ENCODE measurements at regions not wholly inside any gene's neighbourhood (a gene's known extent, or its start where the extent isn't known, plus 50 kb on each side); places are given as distances from the start of the nearest gene placed in this dataset.
"Not testable (repeated sequence)": the region's sequence is repeated elsewhere in the genome, so short reads cannot be mapped to it uniquely, and the experiment has no call there.

GRCh38 chr1:87398641-87399040, 70.0 kb downstream of the LMO4 start:
- DNase-seq (no peak), ATAC-seq (replicated peaks) (no peak)
- Mint-ChIP-seq H3K4me3 (no peak overlapping the region), H3K36me3 (peaks cover 0 to 1% of the 10 kb centered on the region in 2 donors), H3K27me3 (no peaks in the 10 kb centered on the region), H3K4me1 (no peaks in the 10 kb centered on the region), H3K27ac (no peak overlapping the region), H3K9me3 (no peaks in the 10 kb centered on the region)

- H3K27ac Mint-ChIP-seq, result no peak overlapping the region
Observed at GRCh38 chr1:87399264-87399663, 70.6 kb downstream of the LMO4 start.

GRCh38 chr1:87399701-87400100, 71.0 kb downstream of the LMO4 start:
- H3K36me3 Mint-ChIP-seq, result peaks cover 0 to 1% of the 10 kb centered on the region in 2 donors
- H3K27ac Mint-ChIP-seq, result no peak overlapping the region

More at GRCh38 chr1:87399264-87399663, 70.6 kb downstream of the LMO4 start:
- Mint-ChIP-seq H3K4me1 (no peaks in the 10 kb centered on the region), H3K27me3 (no peaks in the 10 kb centered on the region), H3K9me3 (no peaks in the 10 kb centered on the region), H3K4me3 (no peak overlapping the region), H3K36me3 (peaks cover 0 to 1% of the 10 kb centered on the region in 2 donors)
- no peak for ATAC-seq (replicated peaks)
- no peak for DNase-seq

GRCh38 chr1:87400813-87401212, 72.1 kb downstream of the LMO4 start:
- no peaks in the 10 kb centered on the region for H3K27me3 Mint-ChIP-seq
- ATAC-seq (replicated peaks) (no peak), DNase-seq (no peak)
- H3K36me3 Mint-ChIP-seq, result peaks cover 0 to 5% of the 10 kb centered on the region in 2 donors
- H3K27ac Mint-ChIP-seq, result no peak overlapping the region
- no peaks in the 10 kb centered on the region for H3K4me1 Mint-ChIP-seq
- H3K9me3 Mint-ChIP-seq, result peaks cover 4 to 6% of the 10 kb centered on the region in 2 donors
- no peak overlapping the region for H3K4me3 Mint-ChIP-seq

More at GRCh38 chr1:87399701-87400100, 71.0 kb downstream of the LMO4 start:
- Mint-ChIP-seq H3K4me3 (no peak overlapping the region), H3K27me3 (no peaks in the 10 kb centered on the region), H3K4me1 (no peaks in the 10 kb centered on the region), H3K9me3 (no peaks in the 10 kb centered on the region)
- no peak for DNase-seq
- no peak for ATAC-seq (replicated peaks)

- Mint-ChIP-seq H3K27ac (no peak overlapping the region), H3K9me3 (peaks cover 4 to 6% of the 10 kb centered on the region in 2 donors), H3K4me3 (no peak overlapping the region), H3K27me3 (no peaks in the 10 kb centered on the region), H3K36me3 (peaks cover 0 to 5% of the 10 kb centered on the region in 2 donors), H3K4me1 (no peaks in the 10 kb centered on the region)
- DNase-seq, result no peak
- no peak for ATAC-seq (replicated peaks)
Observed at GRCh38 chr1:87402241-87403002, 73.7 kb downstream of the LMO4 start.

GRCh38 chr1:87403061-87403820, 74.6 kb downstream of the LMO4 start:
- peaks cover 4 to 6% of the 10 kb centered on the region in 2 donors for H3K9me3 Mint-ChIP-seq

GRCh38 chr1:87404296-87404695, 75.6 kb downstream of the LMO4 start:
- DNase-seq (no peak), ATAC-seq (replicated peaks) (no peak)
- no peaks in the 10 kb centered on the region for H3K4me1 Mint-ChIP-seq
- no peaks in the 10 kb centered on the region for H3K27me3 Mint-ChIP-seq
- peaks cover 4 to 6% of the 10 kb centered on the region in 2 donors for H3K9me3 Mint-ChIP-seq
- H3K4me3 Mint-ChIP-seq, result no peak overlapping the region
- no peak overlapping the region for H3K27ac Mint-ChIP-seq
- H3K36me3 Mint-ChIP-seq, result peaks cover 0 to 4% of the 10 kb centered on the region in 2 donors

More at GRCh38 chr1:87403061-87403820, 74.6 kb downstream of the LMO4 start:
- DNase-seq (no peak), ATAC-seq (replicated peaks) (no peak)
- Mint-ChIP-seq H3K36me3 (peaks cover 0 to 5% of the 10 kb centered on the region in 2 donors), H3K27me3 (no peaks in the 10 kb centered on the region), H3K4me1 (no peaks in the 10 kb centered on the region), H3K4me3 (no peak overlapping the region), H3K27ac (no peak overlapping the region)

- Mint-ChIP-seq H3K4me1 (no peaks in the 10 kb centered on the region), H3K27ac (no peak overlapping the region), H3K27me3 (no peaks in the 10 kb centered on the region)
Observed at GRCh38 chr1:87408665-87409248, 80.1 kb downstream of the LMO4 start.

GRCh38 chr1:87410776-87411480, 82.2 kb downstream of the LMO4 start:
- Mint-ChIP-seq H3K27me3 (no peaks in the 10 kb centered on the region), H3K4me1 (no peaks in the 10 kb centered on the region), H3K36me3 (no peaks in the 10 kb centered on the region), H3K27ac (no peak overlapping the region), H3K4me3 (no peak overlapping the region), H3K9me3 (peaks cover 2 to 6% of the 10 kb centered on the region in 2 donors)
- ATAC-seq (replicated peaks) (no peak), DNase-seq (no peak)

More at GRCh38 chr1:87408665-87409248, 80.1 kb downstream of the LMO4 start:
- peaks cover 4 to 6% of the 10 kb centered on the region in 2 donors for H3K9me3 Mint-ChIP-seq
- H3K36me3 Mint-ChIP-seq, result peaks cover 0 to 4% of the 10 kb centered on the region in 2 donors
- DNase-seq (no peak), ATAC-seq (replicated peaks) (no peak)
- H3K4me3 Mint-ChIP-seq, result no peak overlapping the region

- ATAC-seq (replicated peaks); H3K36me3 Mint-ChIP-seq; H3K4me3 Mint-ChIP-seq; H3K9me3 Mint-ChIP-seq; H3K27ac Mint-ChIP-seq; DNase-seq; H3K27me3 Mint-ChIP-seq; H3K4me1 Mint-ChIP-seq: not testable (repeated sequence)
Observed at GRCh38 chr1:87413846-87414245, 85.2 kb downstream of the LMO4 start.

- Mint-ChIP-seq H3K4me3 (no peak overlapping the region), H3K36me3 (peaks cover 0 to 4% of the 10 kb centered on the region in 2 donors), H3K4me1 (no peaks in the 10 kb centered on the region), H3K27me3 (peaks cover 0 to 3% of the 10 kb centered on the region in 2 donors), H3K9me3 (peaks cover 3 to 10% of the 10 kb centered on the region in 2 donors), H3K27ac (no peak overlapping the region)
- DNase-seq, result no peak
- ATAC-seq (replicated peaks), result no peak
Observed at GRCh38 chr1:87418048-87418447, 89.4 kb downstream of the LMO4 start.

- DNase-seq, result no peak
- H3K36me3 Mint-ChIP-seq, result peaks cover 0 to 4% of the 10 kb centered on the region in 2 donors
Observed at GRCh38 chr1:87421809-87422208, 93.1 kb downstream of the LMO4 start.

GRCh38 chr1:87424541-87424940, 95.9 kb downstream of the LMO4 start:
- no peaks in the 10 kb centered on the region for H3K4me1 Mint-ChIP-seq
- DNase-seq (no peak), ATAC-seq (replicated peaks) (no peak)
- H3K27ac Mint-ChIP-seq, result no peak overlapping the region
- H3K4me3 Mint-ChIP-seq, result no peak overlapping the region
- no peaks in the 10 kb centered on the region for H3K27me3 Mint-ChIP-seq
- peaks cover 0 to 4% of the 10 kb centered on the region in 2 donors for H3K36me3 Mint-ChIP-seq
- H3K9me3 Mint-ChIP-seq, result peaks cover 1 to 4% of the 10 kb centered on the region in 2 donors

More at GRCh38 chr1:87421809-87422208, 93.1 kb downstream of the LMO4 start:
- peaks cover 1 to 4% of the 10 kb centered on the region in 2 donors for H3K9me3 Mint-ChIP-seq
- ATAC-seq (replicated peaks), result no peak
- H3K27ac Mint-ChIP-seq, result no peak overlapping the region
- no peaks in the 10 kb centered on the region for H3K4me1 Mint-ChIP-seq
- peaks cover 0 to 3% of the 10 kb centered on the region in 2 donors for H3K27me3 Mint-ChIP-seq
- no peak overlapping the region for H3K4me3 Mint-ChIP-seq

All from stimulated activated naive B cell treated with anti-CD40 and anti-IgM and Interleukin-4, amounts not matched to agents 10 μg/mL and 1 μg/mL and 100 μg/mL, for 72 hours (primary cell).